ENCODE measurements at regions not wholly inside any gene's neighbourhood (a gene's known extent, or its start where the extent isn't known, plus 50 kb on each side); places are given as distances from the start of the nearest gene placed in this dataset.

DNA sequence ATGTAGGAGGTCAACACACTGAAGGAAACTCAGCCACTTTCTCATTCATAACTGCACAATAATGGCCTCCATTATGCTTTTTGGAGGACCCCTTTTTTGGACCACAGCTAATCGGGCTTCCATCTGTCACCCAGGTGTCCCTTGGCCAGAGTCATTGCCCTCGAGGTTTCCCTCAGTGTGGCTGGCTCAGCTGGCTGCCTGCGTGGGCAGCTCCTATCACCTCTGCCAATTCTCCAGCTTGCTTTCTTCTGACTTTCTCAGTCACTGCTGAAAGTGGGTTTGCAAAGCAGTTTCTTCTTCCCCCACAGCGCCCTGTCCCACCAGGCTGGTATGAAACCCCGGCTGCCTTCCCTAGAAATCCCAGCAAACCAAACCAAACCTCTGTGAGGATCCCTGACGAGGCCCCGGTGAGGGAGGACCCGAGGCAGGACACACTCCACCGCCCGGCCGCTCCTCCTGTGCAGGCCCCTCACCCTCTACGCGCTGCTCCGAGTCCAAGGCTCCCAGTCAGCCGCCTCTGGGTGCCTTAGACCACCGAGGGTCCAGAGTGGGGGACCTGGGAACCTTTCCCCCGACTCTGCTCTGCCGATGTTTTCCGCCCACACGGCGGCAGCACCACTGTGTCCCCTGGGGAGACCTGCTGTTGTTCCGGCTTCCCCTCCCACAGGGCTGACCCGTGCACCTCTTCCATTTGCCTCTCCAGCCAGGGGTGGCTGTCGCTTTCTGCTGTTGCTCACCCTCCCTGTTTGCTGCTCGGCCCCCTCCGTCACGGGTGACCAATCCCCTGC is 109.5 kb downstream of the TENT4A start:
- Histone ChIP-seq H3K9ac (ENCODE audit: low read depth, low read length) (no peak overlapping the region), H3K27me3 (ENCODE audit: control insufficient read depth, insufficient read depth, low read length) (no peaks in the 10 kb centered on the region), H3K9me3 (replicated peaks; ENCODE audit: low read length) (no peaks in the 10 kb centered on the region), H3K4me2 (ENCODE audit: low read length) (no peak overlapping the region), H3K4me1 (ENCODE audit: control insufficient read depth, insufficient read depth, low read length) (no peaks in the 10 kb centered on the region), H3K4me3 (ENCODE audit: low read length) (no peak overlapping the region), H3K36me3 (ENCODE audit: insufficient read depth, low read length) (no peaks in the 10 kb centered on the region)

DNA sequence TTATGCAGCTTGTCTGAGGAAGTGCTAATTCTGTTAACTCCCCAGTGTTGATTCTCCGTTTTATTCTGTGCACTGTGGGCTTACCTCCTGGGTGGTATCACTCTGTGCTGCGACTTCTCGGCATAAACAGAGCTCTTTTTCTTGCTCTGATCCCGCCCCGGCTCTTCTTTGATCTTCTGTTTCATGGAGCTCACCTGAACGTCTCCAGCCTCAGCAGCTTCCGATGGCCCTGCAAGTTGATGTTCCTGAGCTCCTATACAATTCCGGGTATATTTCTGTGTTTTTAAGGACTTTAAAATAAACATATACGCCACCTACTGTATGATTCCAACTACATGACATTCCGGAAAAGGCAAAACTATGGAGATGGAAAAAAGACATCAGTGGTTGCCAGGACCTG is 110.8 kb downstream of the TENT4A start:
- Histone ChIP-seq H3K4me1 (ENCODE audit: control insufficient read depth, insufficient read depth, low read length) (no peaks in the 10 kb centered on the region), H3K36me3 (ENCODE audit: insufficient read depth, low read length) (no peaks in the 10 kb centered on the region), H3K9ac (ENCODE audit: low read depth, low read length) (no peak overlapping the region), H3K4me3 (ENCODE audit: low read length) (no peak overlapping the region), H3K4me2 (ENCODE audit: low read length) (no peak overlapping the region), H3K27me3 (ENCODE audit: control insufficient read depth, insufficient read depth, low read length) (no peaks in the 10 kb centered on the region), H3K9me3 (replicated peaks; ENCODE audit: low read length) (no peaks in the 10 kb centered on the region)

DNA sequence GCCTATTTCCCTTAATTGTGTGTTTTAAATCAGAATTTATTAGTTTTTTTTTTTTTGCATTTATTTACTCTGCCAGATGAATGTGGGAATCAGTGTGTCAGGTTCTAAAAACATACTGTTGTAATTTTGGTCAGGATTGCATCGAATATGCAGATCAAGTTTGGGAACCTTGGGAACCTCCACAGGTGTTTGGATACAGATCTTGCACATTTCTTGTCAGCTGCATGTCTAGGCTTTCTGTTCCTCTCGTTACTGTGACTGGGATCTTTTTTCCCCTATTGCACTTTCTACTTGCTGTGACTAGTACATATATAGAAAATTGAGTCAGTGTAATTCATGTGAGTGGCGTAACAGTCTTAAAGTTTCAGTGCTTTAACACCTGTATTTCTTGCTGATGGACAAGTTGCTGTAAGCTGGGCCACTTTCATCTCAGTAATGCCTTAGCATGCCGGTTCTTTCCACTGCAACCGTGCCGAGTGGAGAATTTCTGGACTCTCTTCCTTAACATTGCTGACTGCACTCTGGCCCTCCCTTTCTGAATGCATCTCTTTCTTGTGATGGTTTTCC is 112.5 kb downstream of the TENT4A start:
- H3K4me3 ChIP-seq (ENCODE audit: low read length), result no peak overlapping the region
- no peaks in the 10 kb centered on the region for H3K36me3 ChIP-seq (ENCODE audit: insufficient read depth, low read length)
- no peak overlapping the region for H3K4me2 ChIP-seq (ENCODE audit: low read length)
- no peaks in the 10 kb centered on the region for H3K4me1 ChIP-seq (ENCODE audit: control insufficient read depth, insufficient read depth, low read length)
- no peaks in the 10 kb centered on the region for H3K27me3 ChIP-seq (ENCODE audit: control insufficient read depth, insufficient read depth, low read length)
- no peak overlapping the region for H3K9ac ChIP-seq (ENCODE audit: low read depth, low read length)
- no peaks in the 10 kb centered on the region for H3K9me3 ChIP-seq (replicated peaks; ENCODE audit: low read length)

GRCh38 chr5:6826756-6827155 is 113.5 kb downstream of the TENT4A start:
- H3K4me1 ChIP-seq (ENCODE audit: control insufficient read depth, insufficient read depth, low read length), result no peaks in the 10 kb centered on the region
- H3K4me3 ChIP-seq (ENCODE audit: low read length), result no peak overlapping the region
- no peaks in the 10 kb centered on the region for H3K9me3 ChIP-seq (replicated peaks; ENCODE audit: low read length)
- H3K9ac ChIP-seq (ENCODE audit: low read depth, low read length), result no peak overlapping the region
- H3K36me3 ChIP-seq (ENCODE audit: insufficient read depth, low read length), result no peaks in the 10 kb centered on the region
- H3K27me3 ChIP-seq (ENCODE audit: control insufficient read depth, insufficient read depth, low read length), result no peaks in the 10 kb centered on the region
- no peak overlapping the region for H3K4me2 ChIP-seq (ENCODE audit: low read length)

- Histone ChIP-seq H3K4me3 (ENCODE audit: low read length) (no peak overlapping the region), H3K9ac (ENCODE audit: low read depth, low read length) (no peak overlapping the region), H3K4me1 (ENCODE audit: control insufficient read depth, insufficient read depth, low read length) (peaks cover 3% of the 10 kb centered on the region), H3K27me3 (ENCODE audit: control insufficient read depth, insufficient read depth, low read length) (no peaks in the 10 kb centered on the region), H3K36me3 (ENCODE audit: insufficient read depth, low read length) (no peaks in the 10 kb centered on the region), H3K4me2 (ENCODE audit: low read length) (no peak overlapping the region), H3K9me3 (replicated peaks; ENCODE audit: low read length) (no peaks in the 10 kb centered on the region)
Observed at GRCh38 chr5:6827526-6828219, 114.4 kb downstream of the TENT4A start.

- Histone ChIP-seq H3K9ac (ENCODE audit: low read depth, low read length) (no peak overlapping the region), H3K9me3 (replicated peaks; ENCODE audit: low read length) (no peaks in the 10 kb centered on the region), H3K36me3 (ENCODE audit: insufficient read depth, low read length) (no peaks in the 10 kb centered on the region), H3K4me1 (ENCODE audit: control insufficient read depth, insufficient read depth, low read length) (peaks cover 11% of the 10 kb centered on the region), H3K4me2 (ENCODE audit: low read length) (no peak overlapping the region), H3K4me3 (ENCODE audit: low read length) (no peak overlapping the region), H3K27me3 (ENCODE audit: control insufficient read depth, insufficient read depth, low read length) (no peaks in the 10 kb centered on the region)
Observed at GRCh38 chr5:6829150-6829784, 116.0 kb downstream of the TENT4A start.

- peaks cover 11% of the 10 kb centered on the region for H3K4me1 ChIP-seq (ENCODE audit: control insufficient read depth, insufficient read depth, low read length)
- no peak overlapping the region for H3K4me3 ChIP-seq (ENCODE audit: low read length)
- no peaks in the 10 kb centered on the region for H3K9me3 ChIP-seq (replicated peaks; ENCODE audit: low read length)
- H3K36me3 ChIP-seq (ENCODE audit: insufficient read depth, low read length), result no peaks in the 10 kb centered on the region
- H3K4me2 ChIP-seq (ENCODE audit: low read length), result no peak overlapping the region
- no peaks in the 10 kb centered on the region for H3K27me3 ChIP-seq (ENCODE audit: control insufficient read depth, insufficient read depth, low read length)
- H3K9ac ChIP-seq (ENCODE audit: low read depth, low read length), result no peak overlapping the region
Observed at GRCh38 chr5:6830643-6831239, 117.5 kb downstream of the TENT4A start.

GRCh38 chr5:6831678-6832671 is 118.7 kb downstream of the TENT4A start:
- no peaks in the 10 kb centered on the region for H3K36me3 ChIP-seq (ENCODE audit: insufficient read depth, low read length)
- no peaks in the 10 kb centered on the region for H3K9me3 ChIP-seq (replicated peaks; ENCODE audit: low read length)
- peaks cover 11% of the 10 kb centered on the region for H3K4me1 ChIP-seq (ENCODE audit: control insufficient read depth, insufficient read depth, low read length)
- no peaks in the 10 kb centered on the region for H3K27me3 ChIP-seq (ENCODE audit: control insufficient read depth, insufficient read depth, low read length)
- H3K4me3 ChIP-seq (ENCODE audit: low read length), result no peak overlapping the region
- H3K4me2 ChIP-seq (ENCODE audit: low read length), result no peak overlapping the region
- no peak overlapping the region for H3K9ac ChIP-seq (ENCODE audit: low read depth, low read length)

GRCh38 chr5:6832994-6833393 is 119.8 kb downstream of the TENT4A start:
- Histone ChIP-seq H3K4me1 (ENCODE audit: control insufficient read depth, insufficient read depth, low read length) (peaks cover 11% of the 10 kb centered on the region), H3K4me2 (ENCODE audit: low read length) (peak overlapping the region; percentile 52), H3K9me3 (replicated peaks; ENCODE audit: low read length) (no peaks in the 10 kb centered on the region), H3K36me3 (ENCODE audit: insufficient read depth, low read length) (no peaks in the 10 kb centered on the region), H3K27me3 (ENCODE audit: control insufficient read depth, insufficient read depth, low read length) (no peaks in the 10 kb centered on the region), H3K4me3 (ENCODE audit: low read length) (no peak overlapping the region), H3K9ac (ENCODE audit: low read depth, low read length) (peak overlapping the region; percentile 67)

DNA sequence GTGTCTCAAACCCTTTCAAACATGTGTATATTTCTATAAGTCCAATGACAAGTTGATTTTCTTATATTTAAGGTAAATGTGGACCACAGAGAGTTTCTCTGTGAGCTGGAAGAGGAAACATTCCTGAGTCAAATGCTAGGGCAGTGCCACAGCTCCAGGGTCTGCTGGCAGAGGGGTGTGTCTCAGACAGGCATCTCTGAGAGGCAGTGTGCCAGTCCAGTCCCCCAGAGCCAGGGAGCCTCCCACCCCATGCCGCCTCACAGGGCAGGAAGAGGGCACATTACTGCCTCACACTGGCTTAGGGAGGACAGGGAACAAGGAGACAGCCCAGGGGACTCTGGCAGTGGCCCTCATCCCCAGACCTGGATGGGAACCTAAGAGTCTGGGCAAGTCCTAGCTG is 120.2 kb downstream of the TENT4A start:
- Histone ChIP-seq H3K27me3 (ENCODE audit: control insufficient read depth, insufficient read depth, low read length) (no peaks in the 10 kb centered on the region), H3K4me2 (ENCODE audit: low read length) (peak overlapping the region; percentile 52), H3K4me1 (ENCODE audit: control insufficient read depth, insufficient read depth, low read length) (peaks cover 11% of the 10 kb centered on the region), H3K9me3 (replicated peaks; ENCODE audit: low read length) (no peaks in the 10 kb centered on the region), H3K36me3 (ENCODE audit: insufficient read depth, low read length) (no peaks in the 10 kb centered on the region), H3K9ac (ENCODE audit: low read depth, low read length) (peak overlapping the region; percentile 67), H3K4me3 (ENCODE audit: low read length) (no peak overlapping the region)
